Mammary epithelial cell (primary cell): ENCODE measurements at regions not wholly inside any gene's neighbourhood (a gene's known extent, or its start where the extent isn't known, plus 50 kb on each side); places are given as distances from the start of the nearest gene placed in this dataset.

Experiments used
- EZH2 ChIP-seq: IDR thresholded peaks from 2 replicates; pipeline ENCODE4 v1.6.1; 2012; ENCODE audit warnings: low read length, inconsistent platforms, borderline replicate concordance
- TF ChIP-seq, protein P1 (sequence below), 2 donors: IDR thresholded peaks in 1 of 2; conservative IDR thresholded peaks in 1 of 2; 2 replicates each; pipeline ENCODE4 v1.5.1; 2011 to 2012; ENCODE audit warnings: inconsistent platforms in 2 of 2, low read length in 2 of 2, mild to moderate bottlenecking in 2 of 2, control low read depth in 1 of 2, low read depth in 1 of 2; ENCODE audit not compliant: insufficient read depth in 1 of 2; ENCODE audit errors: extremely low read depth in 1 of 2

DNA sequence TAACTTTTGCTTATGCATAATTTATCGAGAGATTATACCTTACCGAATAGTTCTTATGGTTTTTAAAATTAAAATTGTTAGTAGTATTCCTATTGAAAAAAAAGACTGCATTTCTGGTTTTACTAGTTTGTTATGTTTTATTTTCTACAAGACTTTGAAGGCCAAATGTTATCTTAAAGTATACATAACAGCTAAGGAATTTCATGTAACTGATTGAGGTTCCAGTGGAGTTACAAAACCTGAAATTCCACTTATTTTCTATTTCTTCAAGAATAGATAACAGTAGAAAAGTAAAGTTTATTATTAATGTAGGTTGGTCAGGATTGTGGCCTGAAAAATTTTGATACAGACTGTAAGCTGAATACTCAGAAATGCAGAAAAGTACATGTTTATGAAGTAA lies 1216.0 kb upstream of the PCDH20 start:
- no peak for TF ChIP-seq EZH2
- TF ChIP-seq, protein P1, sequence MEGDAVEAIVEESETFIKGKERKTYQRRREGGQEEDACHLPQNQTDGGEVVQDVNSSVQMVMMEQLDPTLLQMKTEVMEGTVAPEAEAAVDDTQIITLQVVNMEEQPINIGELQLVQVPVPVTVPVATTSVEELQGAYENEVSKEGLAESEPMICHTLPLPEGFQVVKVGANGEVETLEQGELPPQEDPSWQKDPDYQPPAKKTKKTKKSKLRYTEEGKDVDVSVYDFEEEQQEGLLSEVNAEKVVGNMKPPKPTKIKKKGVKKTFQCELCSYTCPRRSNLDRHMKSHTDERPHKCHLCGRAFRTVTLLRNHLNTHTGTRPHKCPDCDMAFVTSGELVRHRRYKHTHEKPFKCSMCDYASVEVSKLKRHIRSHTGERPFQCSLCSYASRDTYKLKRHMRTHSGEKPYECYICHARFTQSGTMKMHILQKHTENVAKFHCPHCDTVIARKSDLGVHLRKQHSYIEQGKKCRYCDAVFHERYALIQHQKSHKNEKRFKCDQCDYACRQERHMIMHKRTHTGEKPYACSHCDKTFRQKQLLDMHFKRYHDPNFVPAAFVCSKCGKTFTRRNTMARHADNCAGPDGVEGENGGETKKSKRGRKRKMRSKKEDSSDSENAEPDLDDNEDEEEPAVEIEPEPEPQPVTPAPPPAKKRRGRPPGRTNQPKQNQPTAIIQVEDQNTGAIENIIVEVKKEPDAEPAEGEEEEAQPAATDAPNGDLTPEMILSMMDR (conservative IDR thresholded peaks at IDR 0.05 in 1 of 2, IDR thresholded peaks at IDR 0.05 in 1 of 2; ENCODE audit: extremely low read depth in 1 of 2, insufficient read depth in 1 of 2, low read depth in 1 of 2, low read length in 2 of 2): no peak
